Neuronal stem cell (in vitro differentiated cells): ENCODE measurements at regions not wholly inside any gene's neighbourhood (a gene's known extent, or its start where the extent isn't known, plus 50 kb on each side); places are given as distances from the start of the nearest gene placed in this dataset.

Experiments
- DNase-seq: peaks from one replicate; pipeline ENCODE4 v3.0.0-alpha.2; 2013; ENCODE audit warnings: low spot score
- H2AFZ ChIP-seq: one replicate; pipeline ENCODE4 v1.6.1; 2013; ENCODE audit warnings: mild to moderate bottlenecking, low read length, inconsistent platforms
- H2AK5ac ChIP-seq: 2 replicates; pipeline ENCODE4 v1.6.1; 2013; ENCODE audit warnings: low read depth, mild to moderate bottlenecking, inconsistent platforms, low read length, moderate library complexity, mixed read lengths
- H2BK120ac ChIP-seq: 2 replicates; pipeline ENCODE4 v1.6.1; 2013; ENCODE audit warnings: low read depth, mild to moderate bottlenecking, inconsistent platforms, low read length, moderate library complexity, mixed read lengths
- H2BK12ac ChIP-seq: one replicate; pipeline ENCODE4 v1.6.1; 2013; ENCODE audit warnings: low read length, inconsistent platforms
- H2BK15ac ChIP-seq: 2 replicates; pipeline ENCODE4 v1.6.1; 2013; ENCODE audit warnings: mild to moderate bottlenecking, low read length, inconsistent platforms, mixed read lengths
- H2BK5ac ChIP-seq: one replicate; pipeline ENCODE4 v1.6.1; 2013; ENCODE audit warnings: inconsistent platforms, mild to moderate bottlenecking, low read length, moderate library complexity
- H3K14ac ChIP-seq: one replicate; pipeline ENCODE4 v1.6.1; 2013; ENCODE audit warnings: low read length, inconsistent platforms
- H3K18ac ChIP-seq: 2 replicates; pipeline ENCODE4 v1.6.1; 2013; ENCODE audit warnings: low read length, inconsistent platforms
- H3K23ac ChIP-seq: 2 replicates; pipeline ENCODE4 v1.6.1; 2013; ENCODE audit warnings: low read depth, mild to moderate bottlenecking, mixed read lengths, low read length, inconsistent platforms; ENCODE audit not compliant: poor library complexity
- H3K27ac ChIP-seq: replicated peaks from 3 replicates; pipeline ENCODE4 v1.5.1; 2013; ENCODE audit warnings: low read length, inconsistent platforms
- H3K27me3 ChIP-seq, 3 experiments: 2 replicates each; pipeline ENCODE4 v1.6.1; 2013; ENCODE audit warnings: low read length in 3 of 3, mild to moderate bottlenecking in 2 of 3, inconsistent platforms in 1 of 3, low read depth in 1 of 3, mixed read lengths in 1 of 3, moderate library complexity in 1 of 3; ENCODE audit not compliant: control insufficient read depth in 3 of 3, insufficient read depth in 3 of 3
- H3K36me3 ChIP-seq, 2 donors: replicated peaks in 1 of 2; 2 replicates each; pipeline ENCODE4 v1.6.1; 2013; ENCODE audit warnings: low read length in 2 of 2; ENCODE audit not compliant: control insufficient read depth in 2 of 2, insufficient read depth in 2 of 2
- H3K4ac ChIP-seq: 2 replicates; pipeline ENCODE4 v1.6.1; 2013; ENCODE audit warnings: inconsistent platforms, mild to moderate bottlenecking, low read length, moderate library complexity
- H3K4me1 ChIP-seq, 2 donors: 1 replicate in 1 of 2; 2 replicates in 1 of 2; pipeline ENCODE4 v1.6.1; 2013; ENCODE audit warnings: low read length in 2 of 2, low read depth in 1 of 2; ENCODE audit not compliant: control insufficient read depth in 2 of 2, insufficient read depth in 1 of 2
- H3K4me2 ChIP-seq: one replicate; pipeline ENCODE4 v1.6.1; 2013; ENCODE audit warnings: mild to moderate bottlenecking, low read length, inconsistent platforms; ENCODE audit not compliant: insufficient read depth, poor library complexity, severe bottlenecking
- H3K4me3 ChIP-seq, 2 donors: 2 replicates each; pipeline ENCODE4 v1.5.1; 2013; ENCODE audit warnings: low read length in 2 of 2, mild to moderate bottlenecking in 2 of 2, inconsistent platforms in 1 of 2, moderate library complexity in 1 of 2
- H3K79me1 ChIP-seq: one replicate; pipeline ENCODE4 v1.6.1; 2013; ENCODE audit warnings: low read depth, mild to moderate bottlenecking, inconsistent platforms, low read length, moderate library complexity
- H3K9ac ChIP-seq: one replicate; pipeline ENCODE4 v1.6.1; 2013; ENCODE audit warnings: mild to moderate bottlenecking, low read depth, low read length, inconsistent platforms; ENCODE audit not compliant: poor library complexity
- H3K9me3 ChIP-seq, 2 donors: replicated peaks in 1 of 2; 2 replicates each; pipeline versions ENCODE3 to v1.6.1; 2013; ENCODE audit warnings: low read length in 2 of 2, mild to moderate bottlenecking in 2 of 2, inconsistent platforms in 1 of 2, low read depth in 1 of 2, mixed read lengths in 1 of 2, moderate library complexity in 1 of 2; ENCODE audit not compliant: control insufficient read depth in 2 of 2, insufficient read depth in 1 of 2
- H4K8ac ChIP-seq: one replicate; pipeline ENCODE4 v1.6.1; 2013; ENCODE audit warnings: low read depth, mild to moderate bottlenecking, inconsistent platforms, low read length, moderate library complexity
- H4K91ac ChIP-seq: one replicate; pipeline ENCODE4 v1.6.1; 2013; ENCODE audit warnings: low read length, low read depth, mild to moderate bottlenecking, inconsistent platforms; ENCODE audit not compliant: poor library complexity
- WGBS, 2 donors: extraction: QIAGEN DNeasy Blood & Tissue Kit; methylation state at CpG; one replicate each; pipeline ENCODE4 v1.1.7; 2013; ENCODE audit warnings: missing lambda C conversion rate in 2 of 2, mixed read lengths in 1 of 2; ENCODE audit not compliant: insufficient read length in 2 of 2, insufficient replicate concordance in 1 of 2; ENCODE audit errors: extremely low coverage in 2 of 2; 5-methylcytosine and 5-hydroxymethylcytosine counted together

GRCh38 chr11:134727636-134728035 is 315.6 kb upstream of the B3GAT1 start:
- Histone ChIP-seq H3K4me2 (no peak overlapping the region), H3K9ac (no peak overlapping the region), H3K4me1 (peaks cover 16 to 26% of the 10 kb centered on the region in 2 donors), H3K9me3 (no peaks in the 10 kb centered on the region), H2BK12ac (no peak overlapping the region), H3K27ac (no peak overlapping the region), H2BK15ac (no peak overlapping the region), H4K8ac (no peak overlapping the region), H2BK5ac (no peak overlapping the region), H4K91ac (no peak overlapping the region), H3K4me3 (no peak overlapping the region), H2AK5ac (peak overlapping the region; percentile 76), H3K36me3 (no peaks in the 10 kb centered on the region), H2BK120ac (no peak overlapping the region), H3K23ac (no peak overlapping the region), H2AFZ (no peak overlapping the region), H3K18ac (peak overlapping the region; percentile 61), H3K14ac (peak overlapping the region; percentile 21), H3K4ac (no peak overlapping the region), H3K79me1 (no peaks in the 10 kb centered on the region), H3K27me3 (no peaks in the 10 kb centered on the region)
- no CpG with 5 or more reads among the region's 5 CpGs for WGBS, 2 donors
- DNase-seq: no peak

- Histone ChIP-seq H3K4me2 (no peak overlapping the region), H3K36me3 (no peaks in the 10 kb centered on the region), H4K91ac (no peak overlapping the region), H3K4me1 (peaks cover 16 to 26% of the 10 kb centered on the region in 2 donors), H3K4ac (no peak overlapping the region), H3K27ac (no peak overlapping the region), H3K9ac (no peak overlapping the region), H2AK5ac (peak overlapping the region; percentile 72), H3K23ac (no peak overlapping the region), H2BK15ac (no peak overlapping the region), H3K9me3 (no peaks in the 10 kb centered on the region), H2BK5ac (no peak overlapping the region), H3K14ac (no peak overlapping the region), H3K18ac (peak overlapping the region; percentile 61), H3K79me1 (no peaks in the 10 kb centered on the region), H2BK12ac (no peak overlapping the region), H2AFZ (no peak overlapping the region), H2BK120ac (no peak overlapping the region), H4K8ac (no peak overlapping the region), H3K27me3 (no peaks in the 10 kb centered on the region), H3K4me3 (no peak overlapping the region)
- WGBS, 2 donors: no CpG with 5 or more reads among the region's 13 CpGs
- DNase-seq: no peak
Measured at GRCh38 chr11:134727204-134727603, 315.2 kb upstream of the B3GAT1 start.

GRCh38 chr11:134725716-134726639 is 313.9 kb upstream of the B3GAT1 start:
- Histone ChIP-seq H2BK12ac (peak overlapping the region; percentile 73), H3K9ac (no peak overlapping the region), H3K4me2 (no peak overlapping the region), H3K79me1 (no peaks in the 10 kb centered on the region), H4K91ac (no peak overlapping the region), H2AK5ac (peak overlapping the region; percentile 88), H3K4me3 (no peak overlapping the region), H3K4ac (no peak overlapping the region), H2BK15ac (peak overlapping the region; percentile 7), H4K8ac (peak overlapping the region; percentile 65), H3K4me1 (peaks cover 5 to 19% of the 10 kb centered on the region in 2 donors), H3K27ac (no peak overlapping the region), H3K23ac (peak overlapping the region; percentile 55), H3K36me3 (no peaks in the 10 kb centered on the region), H3K9me3 (no peaks in the 10 kb centered on the region), H2BK120ac (no peak overlapping the region), H3K14ac (no peak overlapping the region), H3K27me3 (no peaks in the 10 kb centered on the region), H2AFZ (no peak overlapping the region), H2BK5ac (no peak overlapping the region), H3K18ac (no peak overlapping the region)
- WGBS, 2 donors: no CpG with 5 or more reads among the region's 21 CpGs
- DNase-seq: no peak

- no peak overlapping the region for H3K27ac ChIP-seq
- H2BK12ac ChIP-seq: peak overlapping the region; percentile 73
- no peak overlapping the region for H2BK15ac ChIP-seq
- H3K4me1 ChIP-seq: peaks cover 0 to 17% of the 10 kb centered on the region in 2 donors
- no peak overlapping the region for H2BK120ac ChIP-seq
- peak overlapping the region; percentile 83 for H3K18ac ChIP-seq
- H3K36me3 ChIP-seq: no peaks in the 10 kb centered on the region
- peak overlapping the region; percentile 24 for H2BK5ac ChIP-seq
- H3K27me3 ChIP-seq: no peaks in the 10 kb centered on the region
- peak overlapping the region; percentile 55 for H3K23ac ChIP-seq
- H3K79me1 ChIP-seq: no peaks in the 10 kb centered on the region
- H3K9ac ChIP-seq: peak overlapping the region; percentile 4
- no CpG with 5 or more reads among the region's 12 CpGs for WGBS, 2 donors
- H3K9me3 ChIP-seq: no peaks in the 10 kb centered on the region
- no peak for DNase-seq
- no peak overlapping the region for H3K4me2 ChIP-seq
- H4K8ac ChIP-seq: peak overlapping the region; percentile 65
- no peak overlapping the region for H2AFZ ChIP-seq
- peak overlapping the region; percentile 88 for H2AK5ac ChIP-seq
- no peak overlapping the region for H4K91ac ChIP-seq
- H3K4ac ChIP-seq: no peak overlapping the region
- H3K14ac ChIP-seq: no peak overlapping the region
- H3K4me3 ChIP-seq: no peak overlapping the region
Measured at GRCh38 chr11:134725211-134725610, 313.2 kb upstream of the B3GAT1 start.
